GM10266 (cell line): ENCODE measurements at regions not wholly inside any gene's neighbourhood (a gene's known extent, or its start where the extent isn't known, plus 50 kb on each side); places are given as distances from the start of the nearest gene placed in this dataset.
"Not testable (repeated sequence)": the region's sequence is repeated elsewhere in the genome, so short reads cannot be mapped to it uniquely, and the experiment has no call there.

ENCODE experiments used
- DNase-seq: peaks from one replicate; pipeline ENCODE4 v3.0.0; 2012; ENCODE audit errors: extremely low spot score
- CTCF ChIP-seq: IDR thresholded peaks from 2 replicates; pipeline ENCODE4 v1.5.1; 2012; ENCODE audit warnings: mild to moderate bottlenecking, low read depth; ENCODE audit not compliant: control insufficient read depth, insufficient read depth; ENCODE audit errors: missing control alignments

GRCh38 chr3:75265897-75266296, 398.2 kb upstream of the FRG2C start:
- no peak for TF ChIP-seq CTCF
- DNase-seq = no peak

GRCh38 chr3:75268576-75268975, 395.6 kb upstream of the FRG2C start:
- DNase-seq = not testable (repeated sequence)

- DNase-seq = not testable (repeated sequence)
These were observed 391.9 kb upstream of the FRG2C start for GRCh38 chr3:75272237-75272636.

GRCh38 chr3:75272691-75273090, 391.4 kb upstream of the FRG2C start:
- no peak for DNase-seq
- no peak for TF ChIP-seq CTCF

- DNase-seq = not testable (repeated sequence)
These were observed 378.5 kb upstream of the FRG2C start for GRCh38 chr3:75285531-75286148.

GRCh38 chr3:75288972-75289574, 375.1 kb upstream of the FRG2C start:
- not testable (repeated sequence) for DNase-seq

- peak; percentile 30 for DNase-seq
These were observed 370.0 kb upstream of the FRG2C start for GRCh38 chr3:75294124-75294523.

GRCh38 chr3:75295013-75295412, 369.1 kb upstream of the FRG2C start:
- no peak for TF ChIP-seq CTCF
- DNase-seq = no peak

More at GRCh38 chr3:75294124-75294523, 370.0 kb upstream of the FRG2C start:
- TF ChIP-seq CTCF = peak; percentile 37

GRCh38 chr3:75296858-75297257, 367.3 kb upstream of the FRG2C start:
- DNase-seq = no peak
- no peak for TF ChIP-seq CTCF
